WERI-Rb-1 (cell line): ENCODE measurements at regions not wholly inside any gene's neighbourhood (a gene's known extent, or its start where the extent isn't known, plus 50 kb on each side); places are given as distances from the start of the nearest gene placed in this dataset.

Source experiments
- DNase-seq: peaks from one replicate; pipeline ENCODE4 v3.0.0-alpha.2; 2020
- H3K27ac ChIP-seq: fragments of 250-450 bp; sonication (Bioruptor Pico); 2 replicates; pipeline ENCODE4 v1.5.1; 2020; ENCODE audit warnings: mild to moderate bottlenecking, moderate library complexity
- H3K27me3 ChIP-seq: fragments of 250-450 bp; sonication (Bioruptor Pico); 2 replicates; pipeline ENCODE4 v1.5.1; 2021; ENCODE audit warnings: mild to moderate bottlenecking, low read depth, moderate library complexity; ENCODE audit not compliant: insufficient read depth, severe bottlenecking
- H3K36me3 ChIP-seq: fragments of 250-450 bp; sonication (Bioruptor Pico); 2 replicates; pipeline ENCODE4 v1.5.1; 2020; ENCODE audit warnings: mild to moderate bottlenecking, moderate library complexity
- H3K4me3 ChIP-seq: 2 replicates; pipeline ENCODE4 v1.5.1; 2011; ENCODE audit warnings: low read depth, mild to moderate bottlenecking, control low read depth, low read length
- H3K9me3 ChIP-seq: fragments of 250-450 bp; sonication (Bioruptor Pico); 2 replicates; pipeline ENCODE4 v1.5.1; 2021; ENCODE audit warnings: mild to moderate bottlenecking, moderate library complexity; ENCODE audit not compliant: severe bottlenecking
- TF ChIP-seq, protein P1 (sequence below): IDR thresholded peaks from 2 replicates; pipeline ENCODE4 v1.5.1; 2011; ENCODE audit warnings: low read depth, mild to moderate bottlenecking, control low read depth, inconsistent platforms, low read length

DNA sequence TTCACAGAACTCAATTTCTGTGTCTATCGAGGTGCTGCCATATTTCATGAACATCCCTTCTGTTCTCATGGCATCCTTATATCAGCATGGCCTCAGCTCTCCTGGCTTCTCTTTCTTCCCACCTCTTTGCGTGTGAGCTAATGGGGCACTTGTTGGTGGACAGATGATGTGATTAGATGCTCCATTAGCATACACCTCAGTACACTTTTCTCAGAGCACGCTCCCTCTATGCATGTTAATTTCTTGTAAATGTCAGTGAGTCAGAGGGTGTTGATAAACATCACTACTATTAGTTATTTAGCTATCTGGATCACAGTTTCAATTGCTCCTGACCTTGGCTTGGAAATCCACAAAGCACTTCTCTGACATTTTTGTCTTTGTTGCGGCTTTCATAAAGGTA, 159.4 kb downstream of the CD8B2 start:
- Histone ChIP-seq H3K27me3 (peaks cover 83% of the 10 kb centered on the region), H3K27ac (no peak overlapping the region), H3K36me3 (no peaks in the 10 kb centered on the region), H3K4me3 (no peak overlapping the region), H3K9me3 (no peaks in the 10 kb centered on the region)
- no peak for DNase-seq
- TF ChIP-seq, protein P1, sequence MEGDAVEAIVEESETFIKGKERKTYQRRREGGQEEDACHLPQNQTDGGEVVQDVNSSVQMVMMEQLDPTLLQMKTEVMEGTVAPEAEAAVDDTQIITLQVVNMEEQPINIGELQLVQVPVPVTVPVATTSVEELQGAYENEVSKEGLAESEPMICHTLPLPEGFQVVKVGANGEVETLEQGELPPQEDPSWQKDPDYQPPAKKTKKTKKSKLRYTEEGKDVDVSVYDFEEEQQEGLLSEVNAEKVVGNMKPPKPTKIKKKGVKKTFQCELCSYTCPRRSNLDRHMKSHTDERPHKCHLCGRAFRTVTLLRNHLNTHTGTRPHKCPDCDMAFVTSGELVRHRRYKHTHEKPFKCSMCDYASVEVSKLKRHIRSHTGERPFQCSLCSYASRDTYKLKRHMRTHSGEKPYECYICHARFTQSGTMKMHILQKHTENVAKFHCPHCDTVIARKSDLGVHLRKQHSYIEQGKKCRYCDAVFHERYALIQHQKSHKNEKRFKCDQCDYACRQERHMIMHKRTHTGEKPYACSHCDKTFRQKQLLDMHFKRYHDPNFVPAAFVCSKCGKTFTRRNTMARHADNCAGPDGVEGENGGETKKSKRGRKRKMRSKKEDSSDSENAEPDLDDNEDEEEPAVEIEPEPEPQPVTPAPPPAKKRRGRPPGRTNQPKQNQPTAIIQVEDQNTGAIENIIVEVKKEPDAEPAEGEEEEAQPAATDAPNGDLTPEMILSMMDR, result no peak

DNA sequence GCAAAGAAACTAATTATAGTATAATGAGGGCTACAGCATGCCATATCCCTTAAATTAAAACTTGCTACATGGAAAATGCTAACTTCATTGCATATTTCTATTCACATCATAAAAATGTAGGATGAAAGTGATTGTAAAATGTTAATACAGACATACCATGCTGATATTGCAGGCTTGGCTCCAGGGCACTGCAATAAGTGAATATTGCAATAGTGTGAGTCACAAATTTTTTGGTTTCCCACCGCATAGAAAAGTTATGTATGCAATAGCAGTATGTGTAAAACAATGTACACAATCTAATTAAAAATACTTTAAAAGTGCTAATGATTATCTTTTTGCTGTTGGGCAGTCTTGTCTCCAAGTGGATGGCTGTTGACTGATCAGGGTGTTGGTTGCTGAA, 162.1 kb downstream of the CD8B2 start:
- no peak for DNase-seq
- no peak overlapping the region for H3K4me3 ChIP-seq
- no peaks in the 10 kb centered on the region for H3K36me3 ChIP-seq
- H3K27ac ChIP-seq, result no peak overlapping the region
- no peaks in the 10 kb centered on the region for H3K9me3 ChIP-seq
- TF ChIP-seq, protein P1, result no peak
- peaks cover 85% of the 10 kb centered on the region for H3K27me3 ChIP-seq

- DNase-seq, result no peak
- no peak overlapping the region for H3K27ac ChIP-seq
- peaks cover 74% of the 10 kb centered on the region for H3K27me3 ChIP-seq
- TF ChIP-seq, protein P1, result no peak
- H3K36me3 ChIP-seq, result no peaks in the 10 kb centered on the region
- H3K4me3 ChIP-seq, result no peak overlapping the region
- no peaks in the 10 kb centered on the region for H3K9me3 ChIP-seq
Observed at GRCh38 chr2:106653465-106653864, 166.3 kb downstream of the CD8B2 start.

- DNase-seq, result no peak
- TF ChIP-seq, protein P1, result no peak
Observed at GRCh38 chr2:106658616-106659015, 171.5 kb downstream of the CD8B2 start.

DNA sequence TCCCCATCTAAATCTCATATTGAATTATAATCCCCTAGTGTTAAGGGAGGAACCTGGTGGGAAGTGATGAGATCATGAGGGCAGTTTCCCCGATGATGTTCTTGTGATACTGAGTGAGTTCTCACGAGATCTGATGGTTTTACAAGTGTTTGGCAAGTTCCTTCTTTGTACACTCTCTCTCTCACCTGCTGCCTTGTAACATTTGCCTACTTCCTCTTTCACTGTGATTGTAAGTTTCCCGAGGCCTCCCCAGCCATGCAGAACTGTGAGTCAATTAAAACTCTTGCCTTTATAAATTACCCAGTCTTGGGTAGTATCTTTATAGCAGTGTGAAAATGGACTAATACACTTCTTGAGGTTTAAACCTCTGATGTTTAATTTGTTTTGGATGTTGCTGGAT, 177.5 kb downstream of the CD8B2 start:
- TF ChIP-seq, protein P1, result no peak
- Histone ChIP-seq H3K27ac (no peak overlapping the region), H3K27me3 (peaks cover 56% of the 10 kb centered on the region), H3K4me3 (no peak overlapping the region), H3K36me3 (no peaks in the 10 kb centered on the region), H3K9me3 (peaks cover 4% of the 10 kb centered on the region)
- no peak for DNase-seq

More at GRCh38 chr2:106658616-106659015, 171.5 kb downstream of the CD8B2 start:
- H3K9me3 ChIP-seq, result peaks cover under 1% of the 10 kb centered on the region
- peaks cover 63% of the 10 kb centered on the region for H3K27me3 ChIP-seq
- H3K36me3 ChIP-seq, result no peaks in the 10 kb centered on the region
- no peak overlapping the region for H3K4me3 ChIP-seq
- H3K27ac ChIP-seq, result no peak overlapping the region

DNA sequence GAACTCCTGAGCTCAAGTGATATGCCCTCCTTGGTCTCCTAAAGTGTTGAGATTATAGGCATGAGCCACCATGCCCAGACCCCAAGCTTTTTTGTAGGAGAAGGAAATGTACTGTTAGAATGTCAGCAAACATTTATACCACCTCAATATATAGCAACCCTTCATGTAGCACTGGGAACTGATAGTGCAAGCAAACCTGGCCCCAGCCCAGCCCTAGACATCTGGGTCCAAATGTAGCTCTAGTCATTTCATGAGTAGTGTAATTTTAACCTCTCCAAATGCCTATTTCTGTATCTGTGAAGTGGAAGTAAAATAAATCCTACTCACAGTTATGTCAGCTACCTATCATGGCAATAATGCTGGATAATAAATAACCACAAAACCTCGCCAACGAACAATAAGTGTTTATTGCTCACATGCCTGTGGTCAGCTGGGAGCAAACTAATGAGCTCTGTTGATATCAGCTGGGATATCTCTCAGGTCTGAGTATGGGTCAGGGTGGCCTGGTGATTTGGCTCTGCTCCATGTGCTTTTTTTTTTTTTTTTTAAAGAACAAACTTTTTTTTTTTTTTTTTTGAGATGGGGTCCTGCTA, 180.4 kb downstream of the CD8B2 start:
- H3K9me3 ChIP-seq, result peaks cover 4% of the 10 kb centered on the region
- no peak overlapping the region for H3K27ac ChIP-seq
- DNase-seq, result no peak

More for the DNA sequence above, 180.4 kb downstream of the CD8B2 start:
- TF ChIP-seq, protein P1, result no peak
- Histone ChIP-seq H3K4me3 (no peak overlapping the region), H3K36me3 (no peaks in the 10 kb centered on the region), H3K27me3 (peaks cover 54% of the 10 kb centered on the region)
